ENCODE measurements at regions not wholly inside any gene's neighbourhood (a gene's known extent, or its start where the extent isn't known, plus 50 kb on each side); places are given as distances from the start of the nearest gene placed in this dataset.

GRCh38 chr4:36399762-36400353, 118.4 kb downstream of the DTHD1 start:
- TF ChIP-seq CTCF (IDR thresholded peaks at IDR 0.05) (no peak), EP300 (IDR thresholded peaks at IDR 0.05) (no peak), POLR2A (IDR thresholded peaks at IDR 0.05) (no peak), POLR2AphosphoS5 (IDR thresholded peaks at IDR 0.05) (no peak)

Data from sigmoid colon (tissue), 4 donors.